Activated CD4-positive, alpha-beta T cell treated with anti-CD3 and anti-CD28 coated beads, Interleukin-2, Interleukin-4, amounts not matched to agents 100 ng/mL and 50 ng/mL, durations not matched to agents 16 hours and 8 hours (primary cell): ENCODE measurements at regions not wholly inside any gene's neighbourhood (a gene's known extent, or its start where the extent isn't known, plus 50 kb on each side); places are given as distances from the start of the nearest gene placed in this dataset.

Source experiments
- DNase-seq: peaks from one replicate; pipeline ENCODE4 v3.0.0-alpha.2; 2020; ENCODE audit warnings: low spot score

DNA sequence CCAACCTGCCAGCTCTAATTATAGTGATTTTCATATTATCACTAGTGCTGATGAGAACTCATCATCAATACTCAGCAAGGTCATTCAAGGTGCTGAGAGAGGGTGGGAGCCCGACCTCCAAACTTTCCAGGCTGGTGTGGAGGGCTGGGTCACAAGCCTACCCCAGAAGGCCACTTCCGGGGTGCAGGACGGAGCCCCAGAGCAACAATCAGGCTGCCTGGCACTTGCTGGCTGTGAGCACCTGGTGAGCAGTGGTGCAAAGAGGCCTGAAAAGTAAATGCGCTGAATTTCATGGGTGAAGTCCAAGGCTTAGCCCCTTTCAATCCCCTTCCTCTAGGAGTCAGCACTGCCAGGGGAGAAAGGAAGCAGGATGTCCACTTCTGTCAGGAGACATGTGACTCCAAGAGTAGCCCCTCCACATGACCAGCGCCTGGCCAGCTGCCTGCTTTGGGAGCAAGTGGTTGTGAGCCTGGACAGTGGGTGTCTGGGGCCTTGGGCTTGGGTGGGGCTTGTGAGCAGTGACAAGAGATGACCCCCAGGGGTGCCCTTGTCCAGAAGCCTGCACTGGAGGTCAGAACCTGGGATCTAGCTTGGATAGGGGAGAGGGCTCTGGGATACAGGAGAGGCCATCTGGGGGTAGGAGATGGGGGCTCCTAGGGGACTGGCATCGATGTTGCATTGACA, 165.0 kb upstream of the TLE3 start:
- DNase-seq: no peak

DNA sequence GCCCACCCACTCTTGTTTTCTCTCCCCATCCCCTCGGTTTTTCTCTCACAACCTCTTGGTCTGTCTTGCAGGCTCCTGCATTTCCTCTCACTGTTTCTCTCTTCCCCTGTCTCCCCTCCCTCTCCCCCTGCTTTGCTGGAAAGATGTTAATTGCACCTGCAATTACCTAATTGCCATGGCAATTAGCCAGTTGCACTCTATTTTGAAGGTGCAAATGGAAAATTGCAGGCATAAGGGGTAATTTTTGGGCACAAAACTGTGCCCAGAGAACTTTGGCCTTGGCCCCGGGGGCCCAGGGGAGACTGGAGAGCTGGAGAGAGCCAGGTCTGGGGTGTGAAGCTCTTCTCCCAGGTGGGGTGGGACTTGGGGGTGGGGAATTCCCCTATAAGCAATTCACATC, 164.5 kb upstream of the TLE3 start:
- DNase-seq: no peak

DNA sequence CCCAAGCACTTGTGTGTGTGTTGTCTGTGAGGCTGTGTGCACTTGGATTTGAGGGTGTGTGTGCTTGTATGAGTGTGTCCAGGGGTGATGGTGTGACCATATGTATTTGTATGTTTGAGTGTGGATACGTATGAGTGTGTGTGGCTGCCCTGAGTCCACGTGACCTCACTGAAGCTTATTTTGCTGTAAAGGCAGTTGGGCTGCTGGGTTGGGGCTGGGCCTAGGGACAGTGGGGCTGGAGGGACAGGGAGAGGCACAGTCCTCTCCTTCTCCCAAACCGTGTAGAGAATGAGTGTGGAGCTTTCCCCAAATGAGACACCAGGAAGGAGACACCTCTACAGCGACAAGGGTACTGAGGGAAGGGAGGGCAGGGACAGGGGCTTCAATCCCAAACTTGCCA, 163.4 kb upstream of the TLE3 start:
- DNase-seq: no peak

DNA sequence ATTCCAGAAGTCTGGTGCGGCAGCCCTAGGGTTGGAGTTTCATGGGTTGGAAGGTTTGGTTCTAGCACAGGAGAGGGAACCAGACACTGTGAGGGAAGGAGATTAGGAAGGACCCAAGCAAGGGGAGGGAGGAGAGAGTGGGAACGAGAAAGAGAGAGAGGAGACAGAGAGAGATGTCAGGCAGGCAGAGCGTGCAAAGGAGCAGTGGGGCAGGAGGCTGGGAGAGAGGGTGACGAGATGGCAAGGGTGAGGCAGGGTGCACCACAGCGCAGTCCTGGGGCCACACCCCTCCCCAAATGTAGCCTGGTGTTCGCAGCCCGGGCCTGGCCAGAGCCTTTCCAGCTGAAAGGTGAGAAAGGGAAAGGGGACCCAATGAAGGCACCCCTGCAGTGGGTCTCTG, 162.9 kb upstream of the TLE3 start:
- DNase-seq: no peak

DNA sequence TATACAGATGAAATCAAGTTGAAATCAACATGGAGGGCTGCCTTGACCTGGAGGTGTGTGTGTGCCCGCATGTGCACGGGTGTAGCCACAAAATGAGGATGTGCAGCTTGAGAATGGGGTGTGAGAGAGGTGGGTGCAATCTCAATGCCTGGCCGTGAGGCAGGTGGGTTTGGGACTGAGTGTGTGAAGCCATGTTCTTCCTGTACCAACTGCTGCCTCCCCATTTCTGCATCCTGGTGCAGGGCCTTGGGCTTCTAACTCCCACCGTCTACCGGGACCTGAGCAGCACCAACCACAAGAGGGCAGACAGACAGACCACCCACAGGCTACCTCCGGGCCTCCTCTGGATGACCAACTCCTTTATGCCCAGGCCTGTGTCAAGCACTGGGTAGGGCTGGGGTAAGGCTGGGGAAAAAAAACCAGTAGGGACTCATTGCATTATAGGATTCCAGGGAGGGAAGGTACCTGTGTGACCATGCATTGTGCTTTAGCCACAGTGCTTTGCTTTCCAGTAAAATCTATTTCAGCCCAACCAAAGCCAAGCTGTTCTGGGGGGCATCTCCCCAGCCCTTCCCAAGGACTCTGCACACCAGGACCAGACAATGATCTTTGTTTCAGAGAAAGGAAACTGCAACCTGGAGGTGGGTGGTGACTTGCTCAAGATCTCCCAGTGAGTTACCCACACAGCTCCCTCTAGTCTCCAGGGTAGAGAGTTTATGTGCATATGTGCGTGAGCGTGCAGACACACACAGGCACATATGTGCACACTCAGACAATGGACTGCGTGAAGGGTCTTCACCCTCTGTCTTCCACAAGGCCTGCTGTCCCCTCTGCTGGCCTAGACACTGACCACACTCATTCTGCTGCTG, 162.2 kb upstream of the TLE3 start:
- DNase-seq: no peak

DNA sequence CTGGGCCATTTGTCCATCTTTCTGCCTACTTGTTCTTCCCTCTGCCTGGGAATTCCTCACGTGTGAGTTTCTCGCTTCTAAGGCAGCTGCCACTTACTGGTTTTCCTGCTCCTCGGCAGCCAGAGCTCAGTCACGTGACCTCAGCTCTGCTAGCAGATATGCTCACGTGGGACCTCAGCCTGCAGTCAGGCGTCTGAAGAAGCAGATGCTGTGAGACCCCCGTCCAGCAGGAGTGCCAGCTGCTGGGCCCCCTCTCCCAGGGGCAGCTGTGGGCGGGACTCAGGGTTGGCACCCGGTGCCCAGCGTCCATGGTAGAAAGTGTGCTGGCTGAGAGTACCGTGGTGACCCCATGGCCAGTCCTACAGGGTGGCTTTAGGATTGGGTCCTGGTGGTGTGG, 161.3 kb upstream of the TLE3 start:
- peak; percentile 33 for DNase-seq

DNA sequence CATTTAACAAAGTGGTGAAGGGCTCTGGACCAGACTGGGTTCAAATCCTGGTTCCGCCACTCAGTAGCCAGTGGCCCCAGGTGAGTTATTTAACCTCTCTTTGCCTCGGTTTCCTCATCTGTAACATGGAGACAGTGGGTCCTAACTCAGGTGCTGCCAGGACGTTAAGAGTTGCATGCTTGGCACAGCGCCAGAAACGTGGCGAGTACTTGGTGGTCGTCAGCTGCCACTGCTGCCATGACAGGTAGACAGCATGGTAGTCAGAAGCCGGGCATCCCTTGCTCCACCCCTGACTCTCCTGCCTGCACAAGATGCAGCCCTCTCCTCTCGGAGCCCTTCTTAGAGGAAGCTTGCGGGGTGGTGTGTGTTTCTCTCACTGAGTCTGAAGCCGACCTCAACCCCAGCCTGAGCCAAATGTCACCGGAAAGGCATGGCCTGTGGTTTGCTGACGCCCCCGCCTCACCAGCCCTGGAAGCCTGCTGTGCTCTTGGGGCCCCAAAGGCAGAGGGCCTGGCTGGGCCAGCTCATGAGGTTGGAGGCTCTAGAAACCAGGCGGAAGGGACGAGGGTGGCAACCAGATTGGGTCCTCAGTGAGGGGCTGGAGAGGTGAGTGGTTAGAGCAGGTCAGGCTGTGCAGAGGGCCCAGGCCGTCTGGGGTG, 160.8 kb upstream of the TLE3 start:
- peak; percentile 61 for DNase-seq

DNA sequence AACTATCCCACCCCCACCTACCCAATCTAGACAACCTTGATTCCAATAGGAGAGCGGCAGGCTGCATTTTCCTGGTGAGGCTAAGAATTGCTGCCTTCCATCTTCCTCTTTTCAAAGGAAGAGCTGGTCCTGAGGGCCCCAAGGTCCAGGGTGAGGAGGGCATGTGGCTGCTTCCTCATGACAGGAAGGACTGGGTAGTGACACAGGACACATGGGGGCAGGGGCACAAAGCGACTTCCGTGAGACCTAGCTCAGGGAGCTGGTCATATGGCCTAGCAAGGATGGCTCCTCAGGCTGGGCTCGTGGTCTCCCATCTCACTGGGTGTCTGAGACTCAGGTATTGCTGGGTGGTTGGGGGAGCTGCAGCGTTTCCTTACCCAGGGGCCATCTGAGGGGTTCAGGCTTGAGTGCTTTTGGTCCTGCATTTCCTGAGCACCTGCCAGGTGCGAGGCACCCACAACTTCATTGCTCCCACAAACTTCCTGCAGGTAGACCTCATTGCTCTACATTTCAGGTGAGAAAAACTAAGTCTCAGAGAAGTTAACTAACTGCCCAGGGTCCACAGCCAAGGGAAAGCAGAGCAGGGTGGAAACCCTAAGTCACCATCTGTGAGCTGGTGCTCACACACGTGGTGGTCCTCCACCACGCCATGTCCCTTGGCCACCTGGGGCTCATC, 160.0 kb upstream of the TLE3 start:
- DNase-seq: no peak

DNA sequence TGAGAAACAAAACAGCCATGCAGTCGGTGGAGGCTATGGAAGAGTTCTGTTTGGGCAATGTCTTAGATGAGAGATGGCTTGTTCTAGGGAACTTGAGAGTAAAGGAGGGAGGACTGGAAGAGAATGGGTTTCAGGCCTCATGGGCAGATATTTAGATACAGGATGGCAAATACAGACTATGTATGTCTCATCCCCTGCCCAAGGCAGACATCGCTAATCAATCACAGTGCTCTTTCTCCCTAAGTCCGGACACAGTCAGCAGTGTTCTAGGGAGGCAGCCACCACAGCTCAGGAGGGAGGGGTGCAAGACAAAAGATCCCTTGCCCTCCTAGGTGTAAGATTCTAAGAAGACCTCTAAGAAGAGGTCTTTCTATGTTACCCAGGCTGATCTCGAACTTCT, 159.3 kb upstream of the TLE3 start:
- no peak for DNase-seq

DNA sequence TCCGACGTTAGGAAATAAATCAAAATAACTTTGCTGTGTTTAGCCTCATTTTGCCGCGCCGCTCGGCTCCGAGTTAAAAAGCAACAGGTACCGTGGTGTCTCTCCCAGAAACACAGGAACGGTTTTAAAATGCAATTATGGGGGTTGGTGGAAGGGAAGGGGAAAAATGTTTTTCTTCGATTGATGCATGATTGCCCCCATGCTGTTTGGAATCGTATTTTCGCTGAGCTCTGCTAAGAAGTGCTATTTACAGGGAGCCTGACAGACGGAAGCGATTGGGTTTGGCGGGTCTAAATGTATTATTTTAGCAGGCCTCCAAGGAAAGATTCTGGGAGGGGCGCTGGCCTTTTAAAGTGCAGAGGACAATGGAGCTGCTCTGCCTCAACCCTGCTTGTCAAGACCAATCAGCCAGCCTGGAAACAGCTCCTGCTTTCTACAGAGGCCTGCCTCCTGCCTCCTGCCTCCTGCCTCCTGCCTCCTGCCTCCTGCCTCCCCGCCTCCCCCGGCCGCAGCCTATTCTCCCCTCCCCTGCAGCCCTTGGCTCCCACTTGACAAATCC, 156.7 kb upstream of the TLE3 start:
- no peak for DNase-seq

DNA sequence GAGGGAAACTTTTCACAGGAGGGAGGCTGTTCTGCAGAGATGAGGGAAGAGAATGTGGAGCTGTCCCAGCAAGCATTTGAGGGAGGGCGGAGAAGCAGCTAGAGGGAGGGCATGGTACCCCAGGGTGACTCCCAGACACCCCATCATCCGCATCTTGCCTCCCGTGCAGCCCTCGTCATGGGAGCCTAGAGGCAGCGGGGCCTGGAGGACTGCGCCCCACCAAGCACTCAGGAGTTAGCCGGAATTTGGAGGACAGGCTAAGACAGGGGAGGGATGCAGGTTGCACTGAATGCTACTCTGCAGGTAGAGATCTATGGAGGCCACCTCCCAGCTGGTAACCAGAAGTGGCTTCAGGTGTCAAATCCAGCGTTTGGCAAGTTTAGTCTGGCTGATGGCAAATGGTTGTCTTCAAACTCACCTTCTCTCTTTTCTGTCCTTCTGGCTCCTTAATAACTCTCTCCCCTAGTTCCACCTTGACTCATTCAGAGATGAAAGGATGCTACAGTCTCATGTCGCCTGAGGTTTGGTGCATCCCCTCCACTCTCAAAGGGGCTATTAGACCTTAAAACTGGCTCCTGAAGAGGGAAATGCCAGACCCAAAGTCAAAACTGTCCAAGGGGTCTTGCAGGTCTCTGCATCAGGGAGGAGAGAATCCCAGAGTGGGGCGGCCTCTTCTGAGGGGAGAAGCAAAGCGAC, 155.9 kb upstream of the TLE3 start:
- DNase-seq: no peak

DNA sequence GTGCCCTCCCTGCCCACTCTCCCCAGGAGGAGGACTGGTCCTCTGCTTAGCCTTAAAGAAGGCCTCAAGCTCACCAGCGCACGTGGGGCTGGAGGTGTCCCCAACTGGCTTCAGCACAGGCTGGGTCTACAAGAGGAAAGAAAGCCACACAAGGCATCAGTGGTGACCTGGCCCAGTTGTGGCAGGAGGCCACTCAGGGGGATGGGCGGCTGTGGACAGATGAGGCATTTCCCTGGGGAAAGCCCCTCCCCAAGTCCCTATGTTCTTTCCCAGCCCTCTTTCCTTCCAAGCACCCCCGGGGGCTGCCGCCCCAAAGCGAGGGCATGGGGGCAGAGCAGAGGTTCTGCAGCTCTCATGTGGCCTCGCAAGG, 155.2 kb upstream of the TLE3 start:
- no peak for DNase-seq

DNA sequence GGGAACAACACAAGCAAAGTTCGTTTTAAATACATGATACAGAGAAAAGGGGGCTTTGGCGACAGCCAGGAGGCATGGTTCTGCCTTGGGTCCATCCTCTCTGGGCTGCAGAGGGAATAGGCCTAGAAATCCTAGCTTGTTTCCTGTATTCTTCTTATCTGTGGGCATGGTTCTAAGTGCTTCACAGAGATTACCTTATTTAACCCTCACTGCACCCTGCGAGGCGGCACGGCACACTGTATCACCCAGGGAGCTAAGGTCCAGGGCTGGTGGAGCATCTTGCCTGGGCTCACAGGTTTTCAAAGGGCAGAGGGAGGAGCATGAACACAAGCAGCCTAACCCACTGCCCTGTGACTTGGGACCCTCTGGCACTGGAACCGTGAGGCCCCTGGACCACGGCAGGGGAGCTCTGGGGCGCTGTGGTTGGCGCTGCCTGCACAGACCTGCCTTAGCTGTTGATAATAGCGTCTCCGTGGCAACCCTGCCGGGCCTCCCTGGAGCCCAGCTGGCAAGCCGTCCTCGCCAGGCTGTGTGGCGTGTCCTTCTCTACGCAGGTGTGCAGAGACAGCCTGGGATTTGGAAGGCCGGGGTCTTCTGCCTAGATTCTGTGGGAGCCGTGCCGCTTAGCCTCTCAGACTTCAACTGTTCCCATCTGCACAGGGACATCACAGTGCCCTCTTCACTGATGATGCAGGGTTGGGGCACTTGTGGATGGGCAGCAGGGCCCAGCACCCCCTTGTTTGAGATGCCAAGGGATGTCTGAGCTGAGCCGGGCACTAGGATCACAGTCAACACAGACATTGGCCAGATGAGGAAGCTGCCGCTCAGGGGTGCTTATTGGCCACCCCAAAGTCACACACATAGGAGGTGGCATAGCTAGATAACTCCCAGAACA, 154.6 kb upstream of the TLE3 start:
- no peak for DNase-seq

DNA sequence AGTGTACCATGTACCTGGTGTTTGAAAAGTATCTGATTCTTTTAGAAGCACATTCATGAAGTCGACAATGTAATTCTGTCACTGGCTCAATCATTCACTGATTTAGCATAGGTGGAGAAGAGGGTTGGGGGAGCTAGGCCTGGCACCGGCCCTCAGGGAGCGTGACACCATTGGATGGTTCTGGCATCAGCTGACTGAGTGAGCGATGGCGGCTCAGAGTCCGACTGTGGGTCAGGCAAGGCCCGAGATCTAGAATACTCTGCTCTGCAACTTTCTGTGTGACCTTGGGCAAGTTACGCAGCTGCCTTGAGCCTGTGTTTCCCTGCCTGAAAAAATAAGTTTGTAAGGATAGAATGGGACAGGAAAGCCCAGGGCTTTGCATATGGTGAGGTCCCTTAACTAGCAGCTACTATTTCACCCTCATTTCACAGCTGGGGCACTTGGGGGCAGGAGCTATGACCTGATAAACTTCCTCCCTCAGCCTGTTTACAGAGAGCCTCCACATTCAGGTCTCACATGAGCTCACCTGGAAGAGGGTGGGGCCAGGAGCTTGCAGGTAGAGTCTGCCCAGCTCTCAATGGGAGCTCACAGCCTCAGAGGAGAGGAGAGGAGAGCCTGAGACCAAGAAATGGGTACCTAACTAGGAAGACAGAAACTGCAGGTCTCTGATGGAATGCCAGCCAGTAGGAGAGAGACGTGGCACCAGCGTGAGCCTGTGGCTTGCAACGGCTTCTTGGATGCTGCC, 153.7 kb upstream of the TLE3 start:
- DNase-seq: no peak

DNA sequence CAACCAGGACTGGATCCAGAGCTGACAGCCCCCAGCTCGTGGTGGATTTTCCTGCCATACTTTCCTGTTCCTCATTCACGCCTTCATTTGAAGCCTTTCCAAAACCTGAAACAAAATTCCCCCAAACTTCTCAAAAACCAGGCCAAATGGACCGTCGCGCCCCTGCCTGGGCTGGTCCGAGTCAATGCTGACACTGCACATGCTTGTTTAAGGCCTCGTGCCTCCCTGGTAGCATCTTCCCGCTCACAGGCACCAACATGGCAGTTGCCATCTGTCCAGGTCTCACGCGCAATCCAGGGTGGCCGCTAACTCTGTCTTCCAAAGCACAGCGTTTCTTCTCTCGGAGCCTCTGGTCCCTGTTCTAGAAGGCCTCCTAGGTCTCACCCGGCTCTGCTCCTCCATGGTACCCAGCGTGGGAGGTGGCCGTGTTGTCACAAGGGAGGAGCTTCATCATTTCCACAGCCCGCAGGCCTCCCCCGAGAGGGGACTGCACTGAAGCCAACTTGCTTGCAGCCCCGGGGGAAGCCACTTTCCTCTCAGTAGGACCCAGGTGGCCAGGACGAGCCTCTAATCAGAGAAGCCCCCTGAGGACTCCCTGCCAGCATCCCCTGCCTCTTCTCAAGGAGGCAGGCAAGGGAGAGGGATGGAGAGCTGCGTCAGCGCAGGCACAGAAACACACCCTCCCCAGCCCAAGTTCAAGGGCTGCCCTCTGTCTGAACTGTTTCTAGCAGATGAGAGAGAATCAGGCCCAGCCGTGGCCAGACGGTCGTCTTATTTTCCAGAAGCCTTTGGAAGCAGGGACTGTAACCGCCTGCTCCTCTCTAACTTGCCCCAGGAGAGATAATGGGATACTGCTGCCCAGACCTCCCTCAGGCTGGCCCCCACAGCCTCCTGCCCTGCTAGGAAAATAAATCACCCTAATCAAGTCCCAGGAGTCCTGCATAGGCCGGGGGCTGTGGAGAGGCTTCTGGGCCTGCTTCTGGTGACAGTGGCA, 152.8 kb upstream of the TLE3 start:
- no peak for DNase-seq

DNA sequence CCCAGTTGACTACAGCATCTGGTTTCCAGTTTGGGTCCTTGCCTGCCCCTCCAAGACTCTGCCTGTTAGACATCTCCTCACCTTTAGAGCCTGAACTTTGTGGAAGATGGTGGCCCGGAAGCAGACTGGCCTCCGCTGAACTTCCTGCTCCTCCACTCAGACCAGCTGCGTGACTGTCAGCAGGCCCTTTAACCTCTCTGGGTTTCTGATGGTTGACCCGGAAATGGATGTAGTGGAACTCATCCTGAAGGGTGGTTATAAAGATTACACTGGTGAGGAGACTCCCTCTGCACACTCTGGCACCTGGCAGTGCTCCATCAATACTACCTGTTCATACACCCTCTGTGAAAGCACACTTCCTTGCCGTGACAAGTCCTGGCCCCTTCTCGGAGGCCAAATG, 151.9 kb upstream of the TLE3 start:
- DNase-seq: no peak

DNA sequence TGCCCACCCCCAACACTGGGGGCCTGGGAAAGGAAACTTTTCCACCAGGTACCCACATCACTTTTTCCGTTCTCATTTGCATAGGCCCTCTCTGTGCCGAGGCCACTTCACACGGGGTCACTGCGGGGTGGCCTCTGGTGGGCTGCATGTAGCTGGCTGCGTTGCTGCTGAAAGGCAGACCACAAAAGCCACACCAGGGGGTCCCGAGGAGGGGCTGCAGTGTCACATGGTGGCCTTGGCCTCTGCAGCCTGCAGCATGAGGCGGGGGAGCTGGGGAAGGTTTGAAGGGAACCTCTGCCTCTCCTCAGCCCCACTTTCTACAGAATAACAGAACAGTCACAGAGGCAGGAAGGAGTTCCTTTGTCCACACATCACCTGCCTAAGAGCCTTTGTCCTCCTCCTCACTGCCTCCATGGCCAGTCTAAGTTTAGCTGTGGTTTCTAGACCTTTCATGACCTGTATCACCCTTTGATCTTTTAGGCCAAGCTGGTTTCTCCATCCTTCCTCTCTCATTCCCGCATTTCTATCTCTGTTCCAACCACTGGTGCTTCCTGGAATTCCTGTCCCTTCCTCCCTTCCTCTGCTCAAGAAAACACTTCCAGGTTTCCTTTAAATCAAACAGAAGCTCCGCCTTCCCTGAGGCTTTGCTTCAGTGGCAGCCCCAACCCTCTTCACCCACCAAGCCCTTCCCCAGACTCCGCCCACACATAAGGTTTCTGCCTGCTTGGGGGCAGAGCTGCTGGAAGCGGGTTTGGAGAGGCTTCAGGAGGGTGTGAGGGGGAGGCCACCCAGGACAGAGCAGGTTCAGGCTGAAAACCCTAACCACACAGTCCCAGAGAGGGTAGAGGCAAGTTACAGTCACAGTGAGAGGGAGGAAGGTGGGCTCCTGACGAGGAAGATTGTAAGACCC, 150.7 kb upstream of the TLE3 start:
- DNase-seq: no peak

DNA sequence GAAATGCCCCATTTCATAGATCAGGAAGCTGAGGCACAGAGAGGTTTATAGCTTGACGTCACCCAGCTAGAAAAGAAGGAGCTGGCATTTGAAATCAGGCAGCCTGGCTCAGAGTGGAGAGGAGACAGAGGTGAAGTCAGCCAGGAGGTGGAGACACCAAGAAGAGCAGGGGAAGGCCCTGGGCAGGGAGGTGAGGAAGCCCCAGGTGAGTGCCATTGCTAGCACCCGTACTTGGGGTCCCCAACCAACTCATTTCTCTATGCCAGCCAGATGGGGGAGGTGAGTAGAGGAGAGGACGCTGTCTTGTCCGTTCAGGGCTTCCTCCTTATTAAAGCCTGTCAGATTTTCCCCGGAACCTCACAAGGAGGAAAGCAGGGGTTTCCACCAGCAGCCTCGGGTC, 149.6 kb upstream of the TLE3 start:
- no peak for DNase-seq
